ENCODE measurements at regions not wholly inside any gene's neighbourhood (a gene's known extent, or its start where the extent isn't known, plus 50 kb on each side); places are given as distances from the start of the nearest gene placed in this dataset.
"Not testable (repeated sequence)": the region's sequence is repeated elsewhere in the genome, so short reads cannot be mapped to it uniquely, and the experiment has no call there.

GRCh38 chr12:46480316-46480715 is 107.7 kb upstream of the SLC38A2 start:
- H3K27me3 ChIP-seq (ENCODE audit: control insufficient read depth in 1 of 2, insufficient read depth in 2 of 2, low read length in 2 of 2): no peaks in the 10 kb centered on the region
- no peaks in the 10 kb centered on the region for H3K4me1 ChIP-seq (ENCODE audit: insufficient read depth, low read length)
- H3K4me3 ChIP-seq (ENCODE audit: low read depth in 1 of 2, low read length in 2 of 2): no peak overlapping the region
- H3K9me3 ChIP-seq (ENCODE audit: low read length): no peaks in the 10 kb centered on the region
- H3K9ac ChIP-seq (ENCODE audit: low read length): no peak overlapping the region
- H3K27ac ChIP-seq (ENCODE audit: low read depth, low read length): no peak overlapping the region
- no peaks in the 10 kb centered on the region for H3K36me3 ChIP-seq (ENCODE audit: insufficient read depth, low read length)

GRCh38 chr12:46478123-46478522 is 105.5 kb upstream of the SLC38A2 start:
- Histone ChIP-seq H3K9me3 (ENCODE audit: low read length) (no peaks in the 10 kb centered on the region), H3K27ac (ENCODE audit: low read depth, low read length) (no peak overlapping the region), H3K27me3 (ENCODE audit: control insufficient read depth in 1 of 2, insufficient read depth in 2 of 2, low read length in 2 of 2) (no peaks in the 10 kb centered on the region), H3K4me3 (ENCODE audit: low read depth in 1 of 2, low read length in 2 of 2) (no peak overlapping the region), H3K9ac (ENCODE audit: low read length) (no peak overlapping the region), H3K4me1 (ENCODE audit: insufficient read depth, low read length) (peaks cover 13% of the 10 kb centered on the region), H3K36me3 (ENCODE audit: insufficient read depth, low read length) (no peaks in the 10 kb centered on the region)

GRCh38 chr12:46477541-46477940 is 105.0 kb upstream of the SLC38A2 start:
- Histone ChIP-seq H3K9me3 (ENCODE audit: low read length) (no peaks in the 10 kb centered on the region), H3K4me3 (ENCODE audit: low read depth in 1 of 2, low read length in 2 of 2) (no peak overlapping the region), H3K9ac (ENCODE audit: low read length) (no peak overlapping the region), H3K27me3 (ENCODE audit: control insufficient read depth in 1 of 2, insufficient read depth in 2 of 2, low read length in 2 of 2) (no peaks in the 10 kb centered on the region), H3K36me3 (ENCODE audit: insufficient read depth, low read length) (no peaks in the 10 kb centered on the region), H3K4me1 (ENCODE audit: insufficient read depth, low read length) (peaks cover 19% of the 10 kb centered on the region), H3K27ac (ENCODE audit: low read depth, low read length) (no peak overlapping the region)

GRCh38 chr12:46475972-46476645 is 103.5 kb upstream of the SLC38A2 start:
- no peaks in the 10 kb centered on the region for H3K36me3 ChIP-seq (ENCODE audit: insufficient read depth, low read length)
- H3K27me3 ChIP-seq (ENCODE audit: control insufficient read depth in 1 of 2, insufficient read depth in 2 of 2, low read length in 2 of 2): no peaks in the 10 kb centered on the region
- no peak overlapping the region for H3K27ac ChIP-seq (ENCODE audit: low read depth, low read length)
- H3K4me1 ChIP-seq (ENCODE audit: insufficient read depth, low read length): peaks cover 28% of the 10 kb centered on the region
- H3K9ac ChIP-seq (ENCODE audit: low read length): no peak overlapping the region
- no peak overlapping the region for H3K4me3 ChIP-seq (ENCODE audit: low read depth in 1 of 2, low read length in 2 of 2)
- H3K9me3 ChIP-seq (ENCODE audit: low read length): no peaks in the 10 kb centered on the region

GRCh38 chr12:46474385-46474784 is 101.8 kb upstream of the SLC38A2 start:
- not testable (repeated sequence) for H3K9ac ChIP-seq (ENCODE audit: low read length); H3K27ac ChIP-seq (ENCODE audit: low read depth, low read length); H3K9me3 ChIP-seq (ENCODE audit: low read length); H3K27me3 ChIP-seq (ENCODE audit: control insufficient read depth in 1 of 2, insufficient read depth in 2 of 2, low read length in 2 of 2); H3K4me3 ChIP-seq (ENCODE audit: low read depth in 1 of 2, low read length in 2 of 2); H3K36me3 ChIP-seq (ENCODE audit: insufficient read depth, low read length)
- H3K4me1 ChIP-seq (ENCODE audit: insufficient read depth, low read length): peaks cover 29% of the 10 kb centered on the region

- H3K27ac ChIP-seq (ENCODE audit: low read depth, low read length): peak overlapping the region; percentile 80
- no peak overlapping the region for H3K9ac ChIP-seq (ENCODE audit: low read length)
Measured at GRCh38 chr12:46473634-46474329, 101.2 kb upstream of the SLC38A2 start.

GRCh38 chr12:46472893-46473633 is 100.5 kb upstream of the SLC38A2 start:
- peak overlapping the region; percentile 80 for H3K27ac ChIP-seq (ENCODE audit: low read depth, low read length)
- H3K27me3 ChIP-seq (ENCODE audit: control insufficient read depth in 1 of 2, insufficient read depth in 2 of 2, low read length in 2 of 2): no peaks in the 10 kb centered on the region
- no peaks in the 10 kb centered on the region for H3K9me3 ChIP-seq (ENCODE audit: low read length)
- H3K4me3 ChIP-seq (ENCODE audit: low read depth in 1 of 2, low read length in 2 of 2): no peak overlapping the region
- H3K9ac ChIP-seq (ENCODE audit: low read length): no peak overlapping the region
- peaks cover 29% of the 10 kb centered on the region for H3K4me1 ChIP-seq (ENCODE audit: insufficient read depth, low read length)
- H3K36me3 ChIP-seq (ENCODE audit: insufficient read depth, low read length): no peaks in the 10 kb centered on the region

More at GRCh38 chr12:46473634-46474329, 101.2 kb upstream of the SLC38A2 start:
- Histone ChIP-seq H3K27me3 (ENCODE audit: control insufficient read depth in 1 of 2, insufficient read depth in 2 of 2, low read length in 2 of 2) (no peaks in the 10 kb centered on the region), H3K4me1 (ENCODE audit: insufficient read depth, low read length) (peaks cover 29% of the 10 kb centered on the region), H3K9me3 (ENCODE audit: low read length) (no peaks in the 10 kb centered on the region), H3K36me3 (ENCODE audit: insufficient read depth, low read length) (no peaks in the 10 kb centered on the region), H3K4me3 (ENCODE audit: low read depth in 1 of 2, low read length in 2 of 2) (no peak overlapping the region)

- Histone ChIP-seq H3K27ac (ENCODE audit: low read depth, low read length) (no peak overlapping the region), H3K27me3 (ENCODE audit: control insufficient read depth in 1 of 2, insufficient read depth in 2 of 2, low read length in 2 of 2) (no peaks in the 10 kb centered on the region), H3K4me1 (ENCODE audit: insufficient read depth, low read length) (peaks cover 29% of the 10 kb centered on the region), H3K9ac (ENCODE audit: low read length) (no peak overlapping the region), H3K36me3 (ENCODE audit: insufficient read depth, low read length) (no peaks in the 10 kb centered on the region), H3K4me3 (ENCODE audit: low read depth in 1 of 2, low read length in 2 of 2) (no peak overlapping the region), H3K9me3 (ENCODE audit: low read length) (no peaks in the 10 kb centered on the region)
Measured at GRCh38 chr12:46472144-46472705, 99.7 kb upstream of the SLC38A2 start.

GRCh38 chr12:46471404-46471803 is 98.8 kb upstream of the SLC38A2 start:
- peaks cover 29% of the 10 kb centered on the region for H3K4me1 ChIP-seq (ENCODE audit: insufficient read depth, low read length)
- H3K27ac ChIP-seq (ENCODE audit: low read depth, low read length): no peak overlapping the region
- H3K9me3 ChIP-seq (ENCODE audit: low read length): no peaks in the 10 kb centered on the region
- H3K4me3 ChIP-seq (ENCODE audit: low read depth in 1 of 2, low read length in 2 of 2): no peak overlapping the region
- H3K9ac ChIP-seq (ENCODE audit: low read length): no peak overlapping the region
- H3K27me3 ChIP-seq (ENCODE audit: control insufficient read depth in 1 of 2, insufficient read depth in 2 of 2, low read length in 2 of 2): no peaks in the 10 kb centered on the region
- no peaks in the 10 kb centered on the region for H3K36me3 ChIP-seq (ENCODE audit: insufficient read depth, low read length)

- Histone ChIP-seq H3K36me3 (ENCODE audit: insufficient read depth, low read length) (no peaks in the 10 kb centered on the region), H3K27me3 (ENCODE audit: control insufficient read depth in 1 of 2, insufficient read depth in 2 of 2, low read length in 2 of 2) (no peaks in the 10 kb centered on the region), H3K9me3 (ENCODE audit: low read length) (no peaks in the 10 kb centered on the region), H3K9ac (ENCODE audit: low read length) (no peak overlapping the region), H3K4me3 (ENCODE audit: low read depth in 1 of 2, low read length in 2 of 2) (no peak overlapping the region), H3K27ac (ENCODE audit: low read depth, low read length) (no peak overlapping the region), H3K4me1 (ENCODE audit: insufficient read depth, low read length) (peaks cover 29% of the 10 kb centered on the region)
Measured at GRCh38 chr12:46470975-46471374, 98.4 kb upstream of the SLC38A2 start.

GRCh38 chr12:46470036-46470627 is 97.6 kb upstream of the SLC38A2 start:
- Histone ChIP-seq H3K27ac (ENCODE audit: low read depth, low read length) (no peak overlapping the region), H3K27me3 (ENCODE audit: control insufficient read depth in 1 of 2, insufficient read depth in 2 of 2, low read length in 2 of 2) (no peaks in the 10 kb centered on the region), H3K4me1 (ENCODE audit: insufficient read depth, low read length) (peaks cover 29% of the 10 kb centered on the region), H3K4me3 (ENCODE audit: low read depth in 1 of 2, low read length in 2 of 2) (no peak overlapping the region), H3K9ac (ENCODE audit: low read length) (no peak overlapping the region), H3K36me3 (ENCODE audit: insufficient read depth, low read length) (no peaks in the 10 kb centered on the region), H3K9me3 (ENCODE audit: low read length) (no peaks in the 10 kb centered on the region)
